Endothelial cell of umbilical vein (primary cell): ENCODE measurements at regions not wholly inside any gene's neighbourhood (a gene's known extent, or its start where the extent isn't known, plus 50 kb on each side); places are given as distances from the start of the nearest gene placed in this dataset.

Source experiments
- CTCF ChIP-seq, 2 donors: IDR thresholded peaks; 1 replicate in 1 of 2; 2 replicates in 1 of 2; pipeline ENCODE4 v1.5.1; 2011; ENCODE audit warnings: low read length in 2 of 2, mild to moderate bottlenecking in 2 of 2, moderate library complexity in 2 of 2, control low read depth in 1 of 2, inconsistent platforms in 1 of 2, low read depth in 1 of 2; ENCODE audit not compliant: insufficient read depth in 1 of 2; ENCODE audit errors: extremely low read depth in 1 of 2
- EZH2 ChIP-seq: IDR thresholded peaks from 2 replicates; pipeline ENCODE4 v1.6.1; 2012; ENCODE audit warnings: borderline replicate concordance, low read depth, mild to moderate bottlenecking, moderate library complexity, low read length, inconsistent platforms; ENCODE audit not compliant: severe bottlenecking
- JUN ChIP-seq: IDR thresholded peaks from 2 replicates; pipeline ENCODE4 v1.6.1; 2011; ENCODE audit warnings: borderline replicate concordance, low read depth; ENCODE audit not compliant: insufficient read length, insufficient read depth
- MAX ChIP-seq: IDR thresholded peaks from 2 replicates; pipeline ENCODE4 v1.6.1; 2011; ENCODE audit not compliant: insufficient read depth, insufficient read length
- MYC ChIP-seq: IDR thresholded peaks from one replicate; pipeline ENCODE4 v1.6.1; 2011; ENCODE audit warnings: mild to moderate bottlenecking, low read depth, low read length
- POLR2A ChIP-seq: IDR thresholded peaks from 2 replicates; pipeline ENCODE4 v1.6.1; 2012; ENCODE audit warnings: low read depth, mild to moderate bottlenecking, control low read depth, low read length

DNA sequence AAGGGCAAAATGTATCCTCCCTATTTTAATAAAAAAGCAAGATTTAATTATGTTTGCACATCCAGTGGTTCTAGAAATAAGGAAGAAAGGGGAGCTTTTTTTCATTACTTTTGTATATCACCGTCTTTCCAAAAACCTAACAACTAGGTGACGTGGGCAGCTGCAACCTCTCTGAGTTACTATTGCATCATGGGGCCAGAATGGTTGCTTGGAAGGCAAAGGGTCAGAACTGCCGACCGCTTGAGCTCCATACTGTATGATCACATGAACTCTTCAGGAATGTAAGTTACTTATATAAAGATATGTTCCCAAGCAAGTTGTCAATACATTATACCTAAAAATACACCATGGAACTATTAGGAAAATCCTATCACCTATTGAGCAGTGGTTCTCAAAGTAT, 85.6 kb upstream of the HIVEP3 start:
- TF ChIP-seq CTCF (IDR thresholded peaks at IDR 0.05; ENCODE audit: extremely low read depth in 1 of 2, insufficient read depth in 1 of 2, low read depth in 1 of 2, low read length in 2 of 2), result no peak
- TF ChIP-seq EZH2, result no peak
- TF ChIP-seq MYC, result no peak
- TF ChIP-seq POLR2A, result no peak
- no peak for TF ChIP-seq MAX
- TF ChIP-seq JUN, result no peak
